Stimulated activated CD8-positive, alpha-beta memory T cell treated with anti-CD3 and anti-CD28 coated beads, Interleukin-12 subunit alpha, Interleukin-12 subunit beta, amount 100 ng/mL, for 24 hours (primary cell): ENCODE measurements at regions not wholly inside any gene's neighbourhood (a gene's known extent, or its start where the extent isn't known, plus 50 kb on each side); places are given as distances from the start of the nearest gene placed in this dataset.

Experiments used
- DNase-seq: peaks from one replicate; pipeline ENCODE4 v3.0.0-alpha.2; 2020; ENCODE audit errors: extremely low read depth

- DNase-seq: no peak
These were observed 186.8 kb upstream of the GLI2 start for GRCh38 chr2:120548627-120549608.

- DNase-seq: no peak
These were observed 185.8 kb upstream of the GLI2 start for GRCh38 chr2:120549841-120550240.

- no peak for DNase-seq
These were observed 185.4 kb upstream of the GLI2 start for GRCh38 chr2:120550282-120550681.

GRCh38 chr2:120550893-120551446 lies 184.7 kb upstream of the GLI2 start:
- DNase-seq: no peak

- no peak for DNase-seq
These were observed 184.1 kb upstream of the GLI2 start for GRCh38 chr2:120551522-120551921.

- DNase-seq: no peak
These were observed 183.6 kb upstream of the GLI2 start for GRCh38 chr2:120552079-120552478.

GRCh38 chr2:120552800-120553481 lies 182.7 kb upstream of the GLI2 start:
- DNase-seq: no peak

GRCh38 chr2:120554625-120555032 lies 181.0 kb upstream of the GLI2 start:
- DNase-seq: no peak

GRCh38 chr2:120555092-120555491 lies 180.6 kb upstream of the GLI2 start:
- no peak for DNase-seq

GRCh38 chr2:120556911-120557310 lies 178.8 kb upstream of the GLI2 start:
- DNase-seq: no peak

GRCh38 chr2:120558847-120559246 lies 176.8 kb upstream of the GLI2 start:
- DNase-seq: no peak

GRCh38 chr2:120559401-120559800 lies 176.3 kb upstream of the GLI2 start:
- DNase-seq: no peak

- no peak for DNase-seq
These were observed 175.3 kb upstream of the GLI2 start for GRCh38 chr2:120560330-120560729.

- DNase-seq: no peak
These were observed 174.2 kb upstream of the GLI2 start for GRCh38 chr2:120561379-120562035.

- no peak for DNase-seq
These were observed 173.3 kb upstream of the GLI2 start for GRCh38 chr2:120562218-120563005.

GRCh38 chr2:120563616-120564015 lies 172.1 kb upstream of the GLI2 start:
- DNase-seq: no peak

- no peak for DNase-seq
These were observed 171.2 kb upstream of the GLI2 start for GRCh38 chr2:120564213-120565094.

GRCh38 chr2:120565095-120565460 lies 170.6 kb upstream of the GLI2 start:
- DNase-seq: no peak

- no peak for DNase-seq
These were observed 169.7 kb upstream of the GLI2 start for GRCh38 chr2:120565929-120566328.

GRCh38 chr2:120566331-120567035 lies 169.2 kb upstream of the GLI2 start:
- no peak for DNase-seq
